Esophagus squamous epithelium (tissue), 4 donors: ENCODE measurements at regions not wholly inside any gene's neighbourhood (a gene's known extent, or its start where the extent isn't known, plus 50 kb on each side); places are given as distances from the start of the nearest gene placed in this dataset.

Source experiments
- POLR2A ChIP-seq, 4 donors: fragments of 450-650 bp; IDR thresholded peaks; one replicate each; pipeline ENCODE4 v1.6.1; 2017; ENCODE audit warnings: antibody characterized with exemption in 4 of 4, mild to moderate bottlenecking in 4 of 4, moderate library complexity in 3 of 4
- TF ChIP-seq, protein P1 (sequence below), 6 experiments: fragments of 450-650 bp in 4 of 6; fragments of 200-600 bp in 2 of 6; sonication (generic) in 2 of 6; IDR thresholded peaks; one replicate each; pipeline ENCODE4 v1.5.1; 2016 to 2019; ENCODE audit warnings: antibody characterized with exemption in 6 of 6, mild to moderate bottlenecking in 4 of 6, moderate library complexity in 4 of 6

DNA sequence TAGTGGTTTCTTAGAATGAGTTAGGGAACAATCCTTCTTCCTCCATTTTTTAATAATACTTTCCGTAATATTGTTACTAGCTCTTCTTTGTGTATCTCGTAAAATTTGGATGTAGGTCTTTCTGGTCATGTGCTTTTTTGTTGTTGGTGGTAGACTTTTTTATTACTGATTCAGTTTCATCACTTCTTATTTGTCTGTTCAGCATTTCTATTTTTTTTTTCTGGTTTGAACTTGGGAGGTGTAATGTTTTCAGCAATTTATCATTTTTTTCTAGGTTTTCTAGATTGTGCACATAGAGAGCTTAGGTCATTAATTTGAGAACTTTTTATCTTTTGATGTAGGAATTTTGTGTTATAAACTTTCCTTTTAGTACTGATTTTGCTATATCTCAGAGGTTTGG lies 1299.9 kb downstream of the FSCB start:
- TF ChIP-seq, protein P1, sequence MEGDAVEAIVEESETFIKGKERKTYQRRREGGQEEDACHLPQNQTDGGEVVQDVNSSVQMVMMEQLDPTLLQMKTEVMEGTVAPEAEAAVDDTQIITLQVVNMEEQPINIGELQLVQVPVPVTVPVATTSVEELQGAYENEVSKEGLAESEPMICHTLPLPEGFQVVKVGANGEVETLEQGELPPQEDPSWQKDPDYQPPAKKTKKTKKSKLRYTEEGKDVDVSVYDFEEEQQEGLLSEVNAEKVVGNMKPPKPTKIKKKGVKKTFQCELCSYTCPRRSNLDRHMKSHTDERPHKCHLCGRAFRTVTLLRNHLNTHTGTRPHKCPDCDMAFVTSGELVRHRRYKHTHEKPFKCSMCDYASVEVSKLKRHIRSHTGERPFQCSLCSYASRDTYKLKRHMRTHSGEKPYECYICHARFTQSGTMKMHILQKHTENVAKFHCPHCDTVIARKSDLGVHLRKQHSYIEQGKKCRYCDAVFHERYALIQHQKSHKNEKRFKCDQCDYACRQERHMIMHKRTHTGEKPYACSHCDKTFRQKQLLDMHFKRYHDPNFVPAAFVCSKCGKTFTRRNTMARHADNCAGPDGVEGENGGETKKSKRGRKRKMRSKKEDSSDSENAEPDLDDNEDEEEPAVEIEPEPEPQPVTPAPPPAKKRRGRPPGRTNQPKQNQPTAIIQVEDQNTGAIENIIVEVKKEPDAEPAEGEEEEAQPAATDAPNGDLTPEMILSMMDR (IDR thresholded peaks at IDR 0.05), result no peak
- no peak for TF ChIP-seq POLR2A (IDR thresholded peaks at IDR 0.05)
